ENCODE measurements at regions not wholly inside any gene's neighbourhood (a gene's known extent, or its start where the extent isn't known, plus 50 kb on each side); places are given as distances from the start of the nearest gene placed in this dataset.

- TF ChIP-seq CTCF (IDR thresholded peaks at IDR 0.05) (no peak), POLR2A (IDR thresholded peaks at IDR 0.05) (no peak)
These were observed 844.9 kb downstream of the OLFM4 start for GRCh38 chr13:53873558-53873957.
